ENCODE measurements at regions not wholly inside any gene's neighbourhood (a gene's known extent, or its start where the extent isn't known, plus 50 kb on each side); places are given as distances from the start of the nearest gene placed in this dataset.

DNA sequence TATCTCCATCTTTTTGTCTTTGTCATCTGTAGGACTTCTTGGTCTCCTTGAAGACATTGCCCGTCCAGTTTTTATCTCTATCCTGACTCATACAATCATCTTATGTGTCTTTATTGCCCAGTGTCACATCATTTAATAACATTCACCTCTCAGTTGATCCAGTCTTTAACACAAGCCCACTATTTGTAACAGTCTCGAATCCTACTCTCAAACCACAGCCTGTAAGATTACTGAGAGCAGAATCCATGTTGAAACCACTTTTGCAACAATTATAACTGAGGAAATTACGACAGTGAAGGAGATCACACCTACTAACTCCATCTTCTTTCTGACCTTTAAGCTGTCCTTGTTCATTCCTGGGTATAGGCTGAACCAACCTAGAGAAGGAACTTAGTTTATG, 1206.0 kb upstream of the ZEB2 start:
- DNase-seq: no peak

DNA sequence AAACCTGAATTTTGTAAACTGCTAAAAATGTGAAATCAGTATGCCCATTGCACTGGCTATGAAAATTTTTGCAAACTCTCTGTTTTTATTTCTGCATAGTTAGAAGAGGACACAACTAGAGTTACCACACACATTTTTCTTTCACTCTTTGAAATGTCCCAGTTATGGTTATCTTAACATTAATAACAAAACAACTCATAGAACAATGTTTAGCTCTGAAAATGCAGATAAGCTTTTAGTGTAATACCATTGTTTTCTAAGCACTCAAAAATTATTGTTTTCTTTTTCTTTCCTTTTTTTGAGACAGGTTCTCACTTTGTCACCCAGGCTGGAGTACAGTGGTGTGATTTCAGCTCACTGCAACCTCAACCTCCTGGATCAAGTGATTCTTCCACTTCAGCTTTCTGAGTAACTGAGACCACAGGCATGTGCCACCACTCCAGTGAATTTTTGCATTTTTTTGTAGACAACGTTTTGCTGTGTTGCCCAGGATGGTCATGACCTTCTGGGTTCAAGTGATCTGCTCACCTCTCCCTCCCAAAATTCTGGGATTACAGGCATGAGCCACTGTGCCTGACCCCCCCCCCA, 1204.5 kb upstream of the ZEB2 start:
- no peak for DNase-seq

DNA sequence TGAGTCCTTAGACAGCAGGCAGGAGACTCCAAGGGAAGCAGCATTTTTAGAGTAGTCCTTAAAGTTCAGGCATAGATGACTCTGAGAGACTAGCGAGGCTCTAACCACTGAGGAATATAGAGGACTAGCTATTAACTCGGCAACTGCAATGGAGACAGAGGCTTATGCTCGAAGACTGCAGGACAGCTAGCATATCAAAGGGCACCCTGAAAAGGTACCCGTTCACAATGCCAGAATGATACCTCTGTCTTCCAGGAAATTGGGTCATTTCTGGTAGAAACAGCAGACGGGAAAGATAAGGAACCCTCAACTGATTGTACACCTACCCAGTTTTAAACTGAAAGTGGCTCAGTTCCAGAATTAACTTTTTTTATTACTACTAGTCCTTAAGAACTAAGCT, 1204.0 kb upstream of the ZEB2 start:
- DNase-seq: no peak

DNA sequence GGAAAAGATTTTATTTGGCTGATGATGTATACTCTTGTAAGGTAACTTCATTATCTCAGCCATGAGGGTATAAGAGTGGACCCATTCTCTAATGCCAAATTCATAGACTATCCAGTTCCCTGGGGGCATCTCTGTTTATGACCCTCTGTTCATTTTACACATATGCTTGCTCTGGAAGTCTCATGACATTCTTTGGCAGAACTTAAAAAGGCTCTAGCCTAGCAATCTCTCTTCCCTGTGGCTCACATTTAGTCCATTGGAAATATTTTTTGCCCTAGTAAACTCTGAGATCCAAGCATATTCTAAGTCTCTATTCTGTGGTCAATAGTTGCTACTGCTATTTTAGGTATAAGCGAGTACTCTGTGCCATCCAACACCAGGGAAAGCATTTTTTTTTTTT, 1201.8 kb upstream of the ZEB2 start:
- DNase-seq: no peak

DNA sequence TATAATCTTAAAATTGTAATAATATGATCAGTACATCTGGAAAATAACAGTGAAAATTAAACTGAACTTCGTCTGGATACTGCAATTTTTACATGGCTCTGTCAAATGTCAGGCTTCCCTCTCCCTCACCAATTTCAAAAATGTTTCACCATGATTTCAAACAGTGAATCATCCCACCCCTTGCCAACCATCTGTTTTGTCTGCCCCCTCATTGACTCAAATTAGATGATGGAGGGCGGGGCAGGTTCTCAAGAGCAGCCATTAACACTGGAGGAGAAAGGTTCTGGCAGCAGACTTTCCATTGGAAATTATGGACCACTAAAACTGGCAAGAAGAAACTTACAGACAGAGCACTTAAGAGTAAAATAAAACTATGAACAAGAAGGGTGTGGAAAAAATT, 1195.7 kb upstream of the ZEB2 start:
- peak in 1 of 3 experiments; percentile 3 for DNase-seq

DNA sequence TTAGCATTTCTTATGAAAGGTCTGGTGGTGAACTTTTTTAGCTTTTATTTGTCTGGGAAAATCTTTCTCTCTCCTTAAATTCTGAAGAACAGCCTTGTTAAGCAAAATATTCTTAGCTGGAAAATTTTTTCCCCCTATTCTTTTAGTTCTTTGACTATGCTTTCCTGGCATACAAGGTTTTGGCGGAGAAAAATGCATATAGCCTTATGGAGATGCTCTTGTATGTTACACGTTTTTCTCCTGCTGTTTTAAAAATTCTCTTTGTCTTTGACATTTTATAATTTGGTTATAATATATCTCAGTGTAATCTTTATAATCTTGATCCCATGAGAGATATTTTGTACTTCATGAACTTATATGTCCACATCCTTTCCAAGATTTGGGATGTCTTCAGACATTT, 1190.4 kb upstream of the ZEB2 start:
- no peak for DNase-seq

DNA sequence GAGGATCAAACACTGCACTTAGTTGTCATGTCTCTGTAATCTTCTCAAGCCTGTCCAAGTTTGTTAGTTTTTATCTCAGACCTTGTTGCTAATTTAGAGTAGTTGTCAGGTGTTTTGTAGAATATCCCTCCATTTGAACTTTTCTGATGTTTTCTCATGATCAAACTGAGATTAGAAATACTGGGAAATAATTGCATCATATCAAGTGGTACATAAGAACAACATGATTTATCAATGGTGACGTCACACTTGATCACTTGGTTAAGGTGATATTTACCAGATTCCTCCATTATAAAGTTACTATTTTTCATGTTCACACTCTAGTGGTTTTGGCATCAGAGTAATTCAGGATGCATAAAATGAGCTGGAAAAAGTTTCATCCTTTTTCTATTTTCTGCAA, 1182.4 kb upstream of the ZEB2 start:
- DNase-seq: no peak

DNA sequence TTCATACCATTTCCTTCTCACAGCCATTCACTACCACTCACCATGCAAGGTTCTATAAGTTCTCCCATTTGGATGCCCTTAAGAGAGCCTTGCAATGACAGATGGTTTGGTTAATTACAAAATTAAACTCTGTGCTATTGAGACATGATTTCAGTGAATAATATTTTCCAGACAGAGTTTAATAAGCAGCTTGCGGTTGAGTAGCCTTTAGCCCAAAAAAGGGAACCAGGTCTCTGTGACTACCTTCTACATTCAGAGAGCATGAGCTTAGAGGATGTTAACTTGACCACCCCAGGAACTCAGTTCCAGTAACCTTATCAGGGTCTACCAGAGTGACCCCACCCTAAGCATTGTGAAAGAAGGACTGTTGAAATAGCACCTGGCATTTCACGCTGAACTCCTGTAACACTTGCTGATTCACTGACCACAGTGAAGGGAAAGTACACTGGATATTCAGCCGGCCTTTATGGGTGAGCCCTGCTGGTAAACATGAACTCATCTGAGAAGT, 1173.1 kb upstream of the ZEB2 start:
- DNase-seq: peak in 1 of 3 experiments; percentile 11

DNA sequence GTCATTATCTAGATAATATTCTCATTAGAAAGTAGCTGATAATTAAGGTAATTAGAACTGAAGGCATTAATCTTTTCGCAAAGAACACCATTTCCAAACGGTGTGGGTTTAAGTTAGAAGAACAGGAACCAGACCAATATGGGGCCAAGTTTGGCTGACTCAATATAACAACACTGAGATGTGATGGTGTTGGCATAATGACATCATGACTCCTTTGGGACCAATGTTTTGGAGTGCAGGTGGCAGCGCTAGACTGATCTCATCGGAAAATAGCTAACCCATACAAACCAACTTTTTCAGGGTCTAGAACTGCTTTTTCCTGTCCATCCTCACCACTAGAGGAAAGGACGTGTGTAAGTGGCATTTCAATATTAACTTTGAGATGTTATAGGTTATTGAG, 1171.7 kb upstream of the ZEB2 start:
- DNase-seq: no peak

DNA sequence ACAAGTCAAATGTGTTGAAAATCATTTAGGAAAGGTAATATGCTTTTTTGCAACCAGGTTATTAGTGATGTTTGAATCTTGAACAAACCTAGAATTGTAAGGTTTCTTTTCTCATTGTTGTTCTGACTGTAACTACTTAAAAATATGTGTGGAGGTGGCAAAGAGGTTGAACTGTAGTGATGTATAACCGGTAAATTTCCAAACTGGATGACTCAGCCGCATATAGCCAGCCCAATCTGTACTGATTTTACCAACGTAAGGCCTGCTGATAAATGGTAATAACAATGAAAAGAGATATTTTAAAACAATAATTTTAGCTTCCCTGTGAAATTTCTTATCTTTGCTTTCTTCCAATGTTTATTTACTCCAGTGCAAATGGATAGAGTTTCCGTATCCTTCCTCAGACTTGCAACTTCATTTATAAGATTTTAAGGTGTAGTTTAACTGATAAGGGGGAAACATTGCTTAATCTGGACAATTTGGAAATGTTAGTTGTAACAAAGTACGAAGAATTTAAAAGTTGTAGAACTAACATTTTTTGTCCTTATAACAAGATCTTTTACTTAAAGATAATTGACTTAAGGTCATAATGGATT, 1170.4 kb upstream of the ZEB2 start:
- DNase-seq: no peak

DNA sequence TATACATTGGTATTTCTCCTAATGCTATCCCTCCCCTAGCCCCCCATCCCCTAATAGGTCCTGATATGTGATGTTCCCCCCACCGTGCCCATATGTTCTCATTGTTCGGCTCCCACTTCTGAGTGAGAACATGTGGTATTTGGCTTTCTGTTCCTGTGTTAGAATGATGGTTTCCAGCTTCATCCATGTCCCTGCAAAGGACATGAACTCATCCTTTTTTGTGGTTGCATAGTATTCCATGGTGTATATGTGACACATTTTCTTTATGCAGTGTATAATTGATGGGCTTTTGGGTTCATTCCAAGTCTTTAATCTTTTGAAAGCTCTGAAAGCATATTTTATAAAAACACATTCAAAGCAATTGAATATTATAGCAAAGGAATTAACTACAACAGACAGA, 1169.4 kb upstream of the ZEB2 start:
- no peak for DNase-seq

DNA sequence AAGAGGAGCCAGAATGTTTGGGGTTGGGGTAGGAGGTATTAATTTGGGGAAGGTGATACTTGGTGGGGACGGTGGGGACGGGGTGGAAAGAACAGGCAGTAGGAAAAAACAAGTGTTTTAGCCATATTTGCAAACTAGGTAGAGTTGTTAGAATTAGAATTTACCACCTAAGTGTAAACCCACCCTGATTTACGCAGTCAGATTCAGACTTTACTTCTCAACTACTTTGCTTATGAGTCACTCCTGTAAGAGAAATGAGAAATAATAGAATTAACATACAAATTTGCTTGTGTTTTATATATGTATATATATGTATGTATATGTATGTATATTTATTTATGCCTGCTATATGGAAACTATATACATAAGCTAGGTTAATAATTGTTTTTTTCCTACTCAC, 1168.2 kb upstream of the ZEB2 start:
- no peak for DNase-seq

DNA sequence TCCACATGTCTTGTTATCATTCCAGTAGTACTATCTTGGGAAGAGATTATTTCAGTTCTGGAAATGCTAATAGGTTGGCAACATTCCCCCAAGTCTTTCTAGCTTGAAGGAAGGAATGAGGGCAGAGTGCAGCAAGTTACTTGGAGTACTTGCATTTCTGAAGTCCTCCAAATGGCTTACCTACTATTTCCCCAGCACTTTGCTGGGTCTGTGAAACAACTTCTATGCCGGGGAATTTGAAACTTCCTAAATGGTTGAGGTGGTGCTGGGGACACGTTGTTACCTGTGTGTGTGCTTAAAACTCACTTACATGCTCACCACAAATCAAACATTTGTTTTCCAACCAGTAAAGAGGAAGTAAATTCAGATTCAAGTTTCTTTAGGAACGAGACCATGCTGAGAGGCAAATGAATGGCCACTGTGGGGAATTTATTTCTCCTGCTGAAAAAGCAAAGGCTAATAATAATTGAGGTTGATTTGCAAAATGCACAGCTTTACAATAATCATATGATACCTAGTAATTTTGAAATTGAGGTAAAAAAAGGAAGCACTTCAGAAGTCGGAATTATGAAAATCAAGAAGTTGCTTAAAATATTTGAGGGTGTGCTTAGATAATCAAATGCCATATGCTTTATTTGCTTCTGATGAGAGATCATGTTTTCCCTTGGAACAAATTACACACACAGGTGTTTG, 1167.7 kb upstream of the ZEB2 start:
- peak in 2 of 3 experiments; percentile 26 to 64 for DNase-seq

DNA sequence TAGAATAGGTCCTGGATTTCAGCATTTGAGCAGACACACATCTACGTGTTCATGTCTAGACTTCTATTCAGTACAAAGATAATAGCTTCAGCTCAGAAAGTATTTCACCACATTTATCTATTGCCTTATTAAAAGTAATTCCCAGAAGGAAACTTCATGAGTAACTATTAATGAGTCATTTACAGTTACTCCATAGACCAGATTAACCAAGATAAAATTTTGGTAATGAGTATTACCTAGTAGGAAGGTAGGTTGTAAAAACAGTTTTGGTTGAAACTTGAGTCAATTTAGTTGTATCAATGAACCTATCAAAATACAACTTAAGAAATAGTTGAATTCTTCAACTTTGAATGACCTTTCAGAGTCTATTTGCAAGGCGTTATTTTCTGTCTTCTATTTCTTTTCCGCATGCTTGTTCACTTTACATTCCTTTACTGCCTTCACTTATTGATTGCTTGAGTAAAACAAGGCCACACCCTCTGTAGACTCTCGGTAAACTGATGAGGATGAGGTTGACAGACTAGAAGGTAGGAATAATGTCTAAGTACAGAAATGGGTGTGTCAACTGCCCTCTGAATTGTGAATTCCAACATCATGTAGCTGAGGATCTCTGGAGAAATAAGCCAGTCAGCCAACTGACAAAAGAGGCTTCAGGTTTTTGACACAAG, 1165.6 kb upstream of the ZEB2 start:
- DNase-seq: no peak

DNA sequence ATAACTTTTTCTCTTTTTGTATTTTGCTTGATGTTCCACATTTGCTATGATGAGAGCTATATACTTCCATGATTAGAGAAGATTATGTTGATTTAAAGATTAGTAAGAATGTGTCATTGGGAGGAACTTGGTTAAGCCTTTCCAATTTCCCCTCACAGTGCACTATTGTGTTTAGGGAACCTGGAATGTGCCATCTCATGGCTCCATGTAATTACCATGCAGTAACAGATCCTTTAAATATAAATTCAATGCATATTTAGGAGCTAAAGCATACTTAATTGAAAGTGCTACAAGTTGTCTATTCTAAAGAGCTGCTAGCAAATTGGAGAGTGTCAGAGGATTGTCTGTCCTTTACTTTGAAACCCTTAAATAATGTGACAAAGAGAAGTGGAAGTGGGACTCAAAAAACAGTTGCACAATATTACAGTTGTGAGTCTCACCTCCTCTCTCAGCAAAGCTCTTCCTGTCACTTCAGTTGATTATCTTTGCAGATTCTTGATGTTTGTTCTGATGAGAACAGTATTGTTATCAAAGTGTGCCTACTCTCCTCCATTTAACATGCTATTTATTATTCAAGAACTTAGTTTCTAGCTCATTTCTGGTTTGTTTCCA, 1162.7 kb upstream of the ZEB2 start:
- DNase-seq: no peak

DNA sequence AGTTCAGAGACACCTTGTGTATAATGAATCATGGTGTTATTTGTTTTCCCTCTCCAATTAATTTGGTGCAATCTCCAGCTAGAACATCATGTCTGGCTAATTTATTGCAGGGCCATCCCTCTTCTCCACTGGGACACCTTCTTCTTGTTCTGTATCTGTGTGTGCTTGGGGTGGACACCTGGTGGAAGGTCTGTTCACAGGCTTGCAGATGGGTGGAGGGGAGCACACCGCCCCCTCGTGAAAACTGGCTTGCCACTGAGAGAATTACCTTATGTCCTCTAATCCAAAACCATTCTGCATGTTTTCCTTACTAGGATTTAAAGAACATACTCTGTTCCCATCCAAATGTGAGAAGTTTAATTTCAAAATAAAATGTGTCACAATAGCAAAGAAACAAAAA, 1160.4 kb upstream of the ZEB2 start:
- DNase-seq: no peak

DNA sequence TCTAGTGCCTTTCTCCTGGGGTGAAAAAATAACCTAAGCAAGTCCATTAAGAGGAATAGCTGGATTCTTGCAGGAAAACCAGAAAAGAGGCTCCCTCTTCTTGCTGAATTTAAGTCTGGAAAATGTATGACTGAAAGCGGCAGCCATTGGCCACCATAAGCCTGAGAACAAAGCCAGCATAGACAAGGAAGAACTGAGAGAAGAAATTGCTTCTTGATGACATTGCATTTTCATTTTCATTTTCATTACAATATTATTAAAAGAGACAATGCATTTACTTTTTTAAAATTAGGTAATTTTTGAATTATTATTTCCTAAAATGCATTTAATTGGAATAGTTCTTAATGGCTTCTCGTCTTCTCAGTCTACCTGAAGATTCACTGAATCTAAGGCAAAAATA, 1157.5 kb upstream of the ZEB2 start:
- DNase-seq: no peak

DNA sequence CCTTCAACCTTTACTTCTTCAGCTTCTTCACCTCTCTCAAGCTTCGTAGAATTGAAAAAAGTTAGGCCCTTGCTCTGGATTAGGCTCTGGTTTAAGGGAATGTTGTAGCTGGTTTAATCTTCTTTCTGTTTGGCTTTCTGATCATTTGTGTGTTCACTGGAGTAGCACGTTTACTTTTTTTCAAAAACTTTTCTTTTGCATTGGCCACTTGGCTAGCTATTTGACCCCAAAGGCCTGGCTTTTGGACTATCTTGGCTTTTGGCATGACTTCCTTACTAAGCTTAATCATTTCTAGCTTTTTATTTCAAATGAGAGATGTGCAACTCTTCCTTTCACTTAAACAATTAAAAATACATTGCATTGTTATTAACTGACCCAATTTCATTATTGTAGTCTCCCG, 1154.8 kb upstream of the ZEB2 start:
- no peak for DNase-seq

DNA sequence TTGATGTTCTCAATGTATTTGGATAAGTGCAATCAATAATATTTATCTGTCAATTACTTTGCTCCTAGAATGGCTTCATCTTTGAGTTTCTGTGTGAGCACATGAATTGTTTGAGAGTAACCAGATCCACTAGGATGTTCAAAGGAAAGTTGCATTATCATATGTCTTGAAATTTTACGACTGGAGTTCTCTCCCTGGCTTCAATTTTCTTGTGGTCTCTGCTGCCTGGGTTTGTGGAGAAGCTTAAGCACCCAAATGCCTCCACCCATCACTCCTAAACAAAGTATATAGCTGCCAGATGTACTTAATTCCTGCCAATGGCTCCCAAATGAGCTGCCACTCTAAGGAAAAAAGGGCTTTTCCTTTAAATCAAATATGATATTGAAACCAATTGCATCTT, 1149.4 kb upstream of the ZEB2 start:
- DNase-seq: no peak

DNA sequence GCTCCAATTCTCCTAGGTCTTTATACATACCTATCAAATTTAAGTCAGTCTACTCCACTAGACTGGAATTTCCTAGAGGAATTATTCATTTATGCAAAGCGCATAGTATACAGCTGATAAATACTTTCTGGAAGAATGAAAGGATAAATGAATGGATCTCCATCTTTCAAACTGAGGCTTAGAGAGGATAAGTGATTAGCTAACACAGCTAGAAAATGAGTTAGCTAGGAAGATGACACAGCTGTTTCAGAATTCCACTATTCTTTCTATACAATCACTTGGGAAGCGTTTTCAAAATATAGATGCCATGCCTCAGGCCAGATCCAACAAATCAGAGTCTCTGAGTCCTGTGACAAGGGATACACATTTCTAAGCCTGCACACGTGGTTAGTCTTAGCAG, 1146.6 kb upstream of the ZEB2 start:
- no peak for DNase-seq

DNA sequence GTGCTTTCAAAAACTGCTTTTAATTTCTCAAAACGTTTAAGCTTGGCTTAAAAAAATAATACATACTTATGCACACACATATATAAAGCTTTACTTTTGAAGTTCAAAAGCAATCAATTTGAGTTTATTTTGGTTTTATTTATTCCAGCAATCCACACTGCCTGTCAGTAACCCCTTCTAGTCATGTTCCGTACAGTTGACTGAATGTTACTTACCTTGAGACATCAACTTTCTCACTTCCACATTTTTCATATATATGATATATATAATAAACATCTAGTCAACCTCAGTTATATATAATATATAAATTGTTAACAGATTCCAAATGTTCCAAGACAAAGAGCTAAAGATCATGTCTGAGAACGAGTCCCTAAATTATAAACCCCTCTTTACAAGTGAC, 1137.3 kb upstream of the ZEB2 start:
- DNase-seq: no peak

DNA sequence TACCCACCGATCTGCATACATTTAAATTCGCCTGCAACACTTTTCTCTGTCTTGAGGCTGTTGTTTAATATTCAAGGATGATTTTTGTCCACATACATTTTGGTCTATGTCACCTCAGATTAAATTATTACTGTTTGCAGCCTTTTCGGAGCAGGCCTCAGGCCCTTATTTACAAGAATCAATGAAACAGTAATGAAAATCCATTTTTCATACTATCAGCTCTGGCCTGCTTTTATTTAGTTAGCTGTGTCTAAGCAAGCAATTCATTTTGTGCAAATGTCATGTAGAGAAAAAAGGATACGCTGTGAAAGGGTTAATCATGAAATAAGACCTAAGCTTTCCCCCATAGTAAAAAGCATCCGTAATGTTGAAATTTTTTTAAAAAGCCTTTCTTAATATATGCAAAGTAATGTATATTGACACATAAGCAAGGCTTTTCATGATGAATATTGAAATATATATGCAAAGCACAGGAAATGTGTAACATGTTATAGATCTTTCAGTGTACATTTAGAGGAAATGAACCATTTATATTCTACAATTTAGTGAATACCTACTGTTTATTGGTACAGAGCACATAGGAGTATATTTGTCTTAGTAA, 1135.3 kb upstream of the ZEB2 start:
- DNase-seq: peak in 1 of 3 experiments; percentile 36

DNA sequence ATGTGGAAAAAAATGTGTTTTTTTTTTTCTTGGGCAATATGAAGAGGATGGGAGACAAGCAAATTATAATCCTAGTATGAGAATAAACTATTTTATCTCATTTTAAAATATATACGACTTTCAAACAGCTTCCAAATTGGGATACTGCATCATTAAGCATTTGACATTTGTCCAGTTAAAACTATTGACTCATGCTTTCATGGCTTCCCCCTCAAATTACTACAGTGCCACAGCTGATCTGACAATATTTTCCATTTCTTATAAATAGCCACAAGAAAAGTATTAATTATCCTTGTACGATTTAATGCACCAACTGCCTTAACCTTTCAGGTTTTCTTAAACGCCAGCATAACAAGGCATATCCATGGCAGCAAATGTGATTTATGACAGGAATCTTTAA, 1134.8 kb upstream of the ZEB2 start:
- DNase-seq: peak in 1 of 3 experiments; percentile 36
